ENCODE measurements at regions not wholly inside any gene's neighbourhood (a gene's known extent, or its start where the extent isn't known, plus 50 kb on each side); places are given as distances from the start of the nearest gene placed in this dataset.

GRCh38 chrX:126886997-126887396, 67.5 kb downstream of the PRR32 start:
- Histone ChIP-seq H3K36me3 (no peaks in the 10 kb centered on the region), H3K27me3 (no peaks in the 10 kb centered on the region), H3K4me3 (no peak overlapping the region), H3K4me1 (no peaks in the 10 kb centered on the region), H3K9me3 (peaks cover 0 to 7% (median 0%) of the 10 kb centered on the region in 4 donors), H3K27ac (replicated peaks in 1 of 4) (no peak overlapping the region)
- WGBS: 53% methylated on average over 1 of the region's 1 CpG
- no peak for TF ChIP-seq CTCF (IDR thresholded peaks at IDR 0.05)
- TF ChIP-seq EP300 (IDR thresholded peaks at IDR 0.05): no peak
- TF ChIP-seq POLR2A (IDR thresholded peaks at IDR 0.05; ENCODE audit: low read depth): no peak
- no peak for TF ChIP-seq POLR2AphosphoS5 (IDR thresholded peaks at IDR 0.05)
- DNase-seq (ENCODE audit: extremely low spot score): no peak
- intact Hi-C loops (cut with DNase I): no loop called here

- no peaks in the 10 kb centered on the region for H3K27me3 ChIP-seq
- H3K36me3 ChIP-seq: no peaks in the 10 kb centered on the region
- no peaks in the 10 kb centered on the region for H3K4me1 ChIP-seq
- 80% methylated on average over 3 of the region's 3 CpGs for WGBS
- intact Hi-C loops (cut with DNase I): no loop called here
- no peak overlapping the region for H3K4me3 ChIP-seq
- no peak for DNase-seq (ENCODE audit: extremely low spot score)
- TF ChIP-seq POLR2A (IDR thresholded peaks at IDR 0.05; ENCODE audit: low read depth): no peak
- no peak for TF ChIP-seq EP300 (IDR thresholded peaks at IDR 0.05)
- no peak for TF ChIP-seq CTCF (IDR thresholded peaks at IDR 0.05)
- TF ChIP-seq POLR2AphosphoS5 (IDR thresholded peaks at IDR 0.05): no peak
- no peaks in the 10 kb centered on the region for H3K9me3 ChIP-seq
- no peak overlapping the region for H3K27ac ChIP-seq (replicated peaks in 1 of 4)
Measured at GRCh38 chrX:126900937-126901336, 81.4 kb downstream of the PRR32 start.

GRCh38 chrX:126929071-126929470, 109.5 kb downstream of the PRR32 start:
- intact Hi-C loops (cut with DNase I): no loop called here
- Histone ChIP-seq H3K9me3 (peaks cover 0 to 3% (median 0%) of the 10 kb centered on the region in 4 donors), H3K4me1 (no peaks in the 10 kb centered on the region), H3K27ac (replicated peaks in 1 of 4) (no peak overlapping the region), H3K27me3 (no peaks in the 10 kb centered on the region), H3K4me3 (no peak overlapping the region), H3K36me3 (no peaks in the 10 kb centered on the region)
- TF ChIP-seq POLR2AphosphoS5 (IDR thresholded peaks at IDR 0.05) (no peak), POLR2A (IDR thresholded peaks at IDR 0.05; ENCODE audit: low read depth) (no peak)
- 92% methylated on average over 1 of the region's 1 CpG for WGBS
- DNase-seq (ENCODE audit: extremely low spot score): no peak

- Histone ChIP-seq H3K9me3 (peaks cover 0 to 3% (median 0%) of the 10 kb centered on the region in 4 donors), H3K27ac (replicated peaks in 1 of 4) (no peak overlapping the region), H3K4me3 (no peak overlapping the region), H3K36me3 (no peaks in the 10 kb centered on the region), H3K4me1 (no peaks in the 10 kb centered on the region), H3K27me3 (no peaks in the 10 kb centered on the region)
- TF ChIP-seq CTCF (IDR thresholded peaks at IDR 0.05) (no peak), POLR2A (IDR thresholded peaks at IDR 0.05; ENCODE audit: low read depth) (no peak), EP300 (IDR thresholded peaks at IDR 0.05) (no peak), POLR2AphosphoS5 (IDR thresholded peaks at IDR 0.05) (no peak)
- 81% methylated on average over 3 of the region's 3 CpGs for WGBS
- intact Hi-C loops (cut with DNase I): no loop called here
- no peak for DNase-seq (ENCODE audit: extremely low spot score)
Measured at GRCh38 chrX:126967225-126967624, 147.7 kb downstream of the PRR32 start.

GRCh38 chrX:126982158-126982557, 162.6 kb downstream of the PRR32 start:
- H3K4me1 ChIP-seq: no peaks in the 10 kb centered on the region
- no peaks in the 10 kb centered on the region for H3K36me3 ChIP-seq
- no peak overlapping the region for H3K27ac ChIP-seq (replicated peaks in 1 of 4)
- no peak overlapping the region for H3K4me3 ChIP-seq
- TF ChIP-seq EP300 (IDR thresholded peaks at IDR 0.05) (no peak), POLR2A (IDR thresholded peaks at IDR 0.05; ENCODE audit: low read depth) (no peak), CTCF (IDR thresholded peaks at IDR 0.05) (no peak), POLR2AphosphoS5 (IDR thresholded peaks at IDR 0.05) (no peak)
- no peaks in the 10 kb centered on the region for H3K27me3 ChIP-seq
- intact Hi-C loops (cut with DNase I): no loop called here
- 80% methylated on average over 3 of the region's 3 CpGs for WGBS
- no peaks in the 10 kb centered on the region for H3K9me3 ChIP-seq
- no peak for DNase-seq (ENCODE audit: extremely low spot score)
